ENCODE measurements at regions not wholly inside any gene's neighbourhood (a gene's known extent, or its start where the extent isn't known, plus 50 kb on each side); places are given as distances from the start of the nearest gene placed in this dataset.

DNA sequence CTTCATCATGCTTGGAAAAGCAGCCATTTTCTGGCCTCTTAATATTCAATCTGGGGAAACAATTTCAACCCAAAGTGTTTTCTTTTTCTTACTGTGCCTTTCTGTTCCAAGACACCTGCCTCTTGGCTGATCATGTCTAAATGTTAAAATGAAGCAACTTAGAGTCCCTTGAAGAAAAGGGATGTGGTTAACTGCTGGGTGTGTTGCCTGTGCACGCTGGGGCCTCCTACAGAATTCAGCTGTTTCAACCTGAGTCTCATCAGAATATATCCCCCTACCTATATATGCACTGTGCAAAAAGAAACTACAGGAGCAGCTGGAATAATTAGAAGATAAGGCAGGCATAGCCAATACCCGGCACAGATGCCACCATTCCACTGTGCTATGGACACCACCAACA is 222.0 kb downstream of the OMA1 start:
- DNase-seq (ENCODE audit: extremely low read depth in 1 of 4, low spot score in 3 of 4): no peak
- no peak for FAIRE-seq

More for the DNA sequence above, 222.0 kb downstream of the OMA1 start:
- no TSS peak for BruUV-seq (replicated peaks)
- no peak overlapping the region for H3K9ac ChIP-seq (ENCODE audit: insufficient read depth in 1 of 2, low read depth in 2 of 2, low read length in 2 of 2)
- H3K4me3 ChIP-seq: no peak overlapping the region
- H3K9me3 ChIP-seq (replicated peaks; ENCODE audit: control insufficient read depth, insufficient read depth, low read depth, low read length): no peaks in the 10 kb centered on the region
- TF ChIP-seq SRSF9 (IDR thresholded peaks at IDR 0.05; ENCODE audit: borderline replicate concordance, low read depth, low read length) (no peak), ZBED1 (IDR thresholded peaks at IDR 0.05) (no peak), ARID1B (IDR thresholded peaks at IDR 0.05) (no peak), YBX1 (IDR thresholded peaks at IDR 0.05) (no peak), CEBPB (tag; IDR thresholded peaks at IDR 0.05) (no peak), RBM34 (IDR thresholded peaks at IDR 0.05; ENCODE audit: borderline replicate concordance, insufficient read depth, low read length) (no peak), KLF16 (IDR thresholded peaks at IDR 0.05) (no peak), PML (IDR thresholded peaks at IDR 0.05; ENCODE audit: low read length) (no peak), HMG20A (CRISPR knock-in tag; conservative IDR thresholded peaks at IDR 0.05) (no peak), ZNF311 (CRISPR knock-in tag; IDR thresholded peaks at IDR 0.05) (no peak)
- TF ChIP-seq, protein P1, sequence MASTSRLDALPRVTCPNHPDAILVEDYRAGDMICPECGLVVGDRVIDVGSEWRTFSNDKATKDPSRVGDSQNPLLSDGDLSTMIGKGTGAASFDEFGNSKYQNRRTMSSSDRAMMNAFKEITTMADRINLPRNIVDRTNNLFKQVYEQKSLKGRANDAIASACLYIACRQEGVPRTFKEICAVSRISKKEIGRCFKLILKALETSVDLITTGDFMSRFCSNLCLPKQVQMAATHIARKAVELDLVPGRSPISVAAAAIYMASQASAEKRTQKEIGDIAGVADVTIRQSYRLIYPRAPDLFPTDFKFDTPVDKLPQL (IDR thresholded peaks at IDR 0.05; ENCODE audit: extremely low read depth, insufficient read length): no peak
- TF ChIP-seq, protein P2, sequence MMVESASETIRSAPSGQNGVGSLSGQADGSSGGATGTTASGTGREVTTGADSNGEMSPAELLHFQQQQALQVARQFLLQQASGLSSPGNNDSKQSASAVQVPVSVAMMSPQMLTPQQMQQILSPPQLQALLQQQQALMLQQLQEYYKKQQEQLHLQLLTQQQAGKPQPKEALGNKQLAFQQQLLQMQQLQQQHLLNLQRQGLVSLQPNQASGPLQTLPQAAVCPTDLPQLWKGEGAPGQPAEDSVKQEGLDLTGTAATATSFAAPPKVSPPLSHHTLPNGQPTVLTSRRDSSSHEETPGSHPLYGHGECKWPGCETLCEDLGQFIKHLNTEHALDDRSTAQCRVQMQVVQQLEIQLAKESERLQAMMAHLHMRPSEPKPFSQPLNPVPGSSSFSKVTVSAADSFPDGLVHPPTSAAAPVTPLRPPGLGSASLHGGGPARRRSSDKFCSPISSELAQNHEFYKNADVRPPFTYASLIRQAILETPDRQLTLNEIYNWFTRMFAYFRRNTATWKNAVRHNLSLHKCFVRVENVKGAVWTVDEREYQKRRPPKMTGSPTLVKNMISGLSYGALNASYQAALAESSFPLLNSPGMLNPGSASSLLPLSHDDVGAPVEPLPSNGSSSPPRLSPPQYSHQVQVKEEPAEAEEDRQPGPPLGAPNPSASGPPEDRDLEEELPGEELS (CRISPR knock-in tag; IDR thresholded peaks at IDR 0.05; ENCODE audit: borderline replicate concordance): no peak
- H3K79me2 ChIP-seq (ENCODE audit: control insufficient read depth, insufficient read depth, low read length): no peaks in the 10 kb centered on the region
- peaks cover 0 to 5% of the 10 kb centered on the region in 2 experiments; a peak in 1 of 5 replicates for H3K27me3 ChIP-seq (ENCODE audit: control insufficient read depth in 2 of 2, insufficient read depth in 2 of 2, low read length in 2 of 2)
- no peak overlapping the region for H3K4me2 ChIP-seq (ENCODE audit: insufficient read depth, low read length)
- WGBS (ENCODE audit: insufficient coverage, low coverage, missing lambda C conversion rate): 0% methylated on average over 2 of the region's 2 CpGs
- CTCF ChIA-PET (ENCODE audit: low intra/inter-chr PET ratio): no interaction called here
- H2AFZ ChIP-seq (ENCODE audit: low read depth, low read length): no peak overlapping the region
- intact Hi-C loops (cut with micrococcal nuclease): no loop called here
- ATAC-seq: no peak
- H3K4me1 ChIP-seq (replicated peaks in 1 of 2; ENCODE audit: control insufficient read depth in 2 of 2, insufficient read depth in 2 of 2, low read length in 2 of 2): no peaks in the 10 kb centered on the region
- POLR2A ChIA-PET: interaction anchor here (0.8 kb wide), 1 partner anchor 12 kb away, joined by 3 read pairs; no protein-coding TSS in a partner anchor
- no peaks in the 10 kb centered on the region for H3K36me3 ChIP-seq (ENCODE audit: control insufficient read depth, insufficient read depth, low read length)
- in situ Hi-C loops (cut with MboI): no loop called here
- no peak overlapping the region for H3K27ac ChIP-seq (ENCODE audit: extremely low read depth, low read depth, low read length)
- H3K9me1 ChIP-seq (ENCODE audit: control insufficient read depth, insufficient read depth, low read length): no peaks in the 10 kb centered on the region
- no peaks in the 10 kb centered on the region for H4K20me1 ChIP-seq (replicated peaks; ENCODE audit: control insufficient read depth, insufficient read depth, low read length)

Data from K562 (cell line).